ENCODE measurements at regions not wholly inside any gene's neighbourhood (a gene's known extent, or its start where the extent isn't known, plus 50 kb on each side); places are given as distances from the start of the nearest gene placed in this dataset.

DNA sequence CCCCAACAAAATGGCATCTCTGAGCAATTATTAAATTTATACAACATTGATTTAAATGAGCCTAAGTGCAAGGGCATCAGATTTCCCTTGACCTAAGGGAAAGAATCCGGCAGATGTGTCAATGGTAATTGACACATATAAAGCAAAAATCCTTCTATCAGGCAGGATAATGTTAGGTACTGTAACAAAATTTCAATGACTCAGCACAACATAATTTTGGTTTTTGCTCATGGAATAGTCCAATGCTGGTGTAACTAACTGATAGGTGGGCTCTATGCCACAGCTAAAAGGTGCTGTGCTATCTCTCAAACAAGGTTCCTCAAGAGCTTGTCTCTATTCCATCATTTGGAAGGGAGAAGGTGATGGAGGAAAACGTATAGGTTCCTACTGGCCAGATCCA is 68.3 kb upstream of the MEIS1 start:
- Histone ChIP-seq H3K9me3 (ENCODE audit: low read depth) (no peaks in the 10 kb centered on the region), H3K36me3 (replicated peaks; ENCODE audit: insufficient read depth, low read depth) (no peaks in the 10 kb centered on the region), H4K20me1 (ENCODE audit: insufficient read depth, poor library complexity, severe bottlenecking) (no peaks in the 10 kb centered on the region), H3K79me2 (no peaks in the 10 kb centered on the region), H3K4me1 (ENCODE audit: insufficient read depth) (no peaks in the 10 kb centered on the region), H3K27me3 (no peaks in the 10 kb centered on the region), H3K9me2 (replicated peaks; ENCODE audit: insufficient read depth) (no peaks in the 10 kb centered on the region), H3K4me2 (no peak overlapping the region), H3K4me3 (no peak overlapping the region), H2AFZ (no peak overlapping the region), H3K27ac (no peak overlapping the region)
- 84% methylated on average over 2 of the region's 2 CpGs for WGBS (ENCODE audit: low lambda C conversion rate, missing lambda C conversion rate)
- no peak for DNase-seq (ENCODE audit: low spot score)
- TF ChIP-seq EZH2phosphoT487 (IDR thresholded peaks at IDR 0.05; ENCODE audit: low read depth, severe bottlenecking, unreplicated experiment) (no peak), EZH2 (IDR thresholded peaks at IDR 0.05; ENCODE audit: borderline replicate concordance) (no peak)
- TF ChIP-seq, protein P1, sequence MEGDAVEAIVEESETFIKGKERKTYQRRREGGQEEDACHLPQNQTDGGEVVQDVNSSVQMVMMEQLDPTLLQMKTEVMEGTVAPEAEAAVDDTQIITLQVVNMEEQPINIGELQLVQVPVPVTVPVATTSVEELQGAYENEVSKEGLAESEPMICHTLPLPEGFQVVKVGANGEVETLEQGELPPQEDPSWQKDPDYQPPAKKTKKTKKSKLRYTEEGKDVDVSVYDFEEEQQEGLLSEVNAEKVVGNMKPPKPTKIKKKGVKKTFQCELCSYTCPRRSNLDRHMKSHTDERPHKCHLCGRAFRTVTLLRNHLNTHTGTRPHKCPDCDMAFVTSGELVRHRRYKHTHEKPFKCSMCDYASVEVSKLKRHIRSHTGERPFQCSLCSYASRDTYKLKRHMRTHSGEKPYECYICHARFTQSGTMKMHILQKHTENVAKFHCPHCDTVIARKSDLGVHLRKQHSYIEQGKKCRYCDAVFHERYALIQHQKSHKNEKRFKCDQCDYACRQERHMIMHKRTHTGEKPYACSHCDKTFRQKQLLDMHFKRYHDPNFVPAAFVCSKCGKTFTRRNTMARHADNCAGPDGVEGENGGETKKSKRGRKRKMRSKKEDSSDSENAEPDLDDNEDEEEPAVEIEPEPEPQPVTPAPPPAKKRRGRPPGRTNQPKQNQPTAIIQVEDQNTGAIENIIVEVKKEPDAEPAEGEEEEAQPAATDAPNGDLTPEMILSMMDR (IDR thresholded peaks at IDR 0.05; ENCODE audit: poor library complexity) = no peak

DNA sequence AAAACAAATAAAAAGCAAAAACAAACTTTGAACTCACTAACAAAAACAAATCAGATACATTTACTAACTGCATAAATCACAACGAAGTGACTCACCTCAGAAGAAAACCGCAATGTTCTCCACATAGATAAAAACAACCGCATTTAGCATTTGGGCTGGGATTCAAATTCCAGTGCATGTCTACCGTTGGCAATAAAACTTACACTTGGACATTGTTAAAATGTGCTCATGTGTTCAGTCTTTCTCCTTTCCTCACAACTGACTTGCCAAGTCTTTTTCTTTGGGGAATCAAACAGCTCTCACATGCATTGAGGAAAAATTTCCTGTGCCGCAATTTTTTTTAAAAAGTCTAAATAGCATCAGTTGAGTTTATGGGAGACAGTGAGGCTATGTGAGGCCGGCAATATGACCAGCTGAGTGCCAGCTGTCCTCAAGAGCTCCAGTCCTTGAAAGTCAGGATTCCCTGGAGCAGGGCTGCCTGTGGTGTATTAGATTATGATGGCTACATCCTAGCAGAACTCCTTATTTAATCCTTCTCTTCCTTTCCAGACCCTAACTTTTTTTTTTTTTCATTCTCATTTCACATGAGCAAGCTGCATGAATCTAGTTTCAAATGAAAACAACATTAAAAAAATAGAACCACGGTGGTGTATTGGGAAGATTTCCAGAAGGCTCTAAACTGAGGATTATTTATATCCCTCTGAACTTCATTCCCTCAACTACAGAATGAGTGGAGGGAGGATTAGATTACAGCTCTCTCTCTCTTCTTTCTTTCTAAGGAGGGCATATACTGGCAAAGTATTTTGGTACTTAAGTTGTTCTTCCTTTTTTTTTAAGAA is 70.2 kb upstream of the MEIS1 start:
- no peaks in the 10 kb centered on the region for H3K79me2 ChIP-seq
- H2AFZ ChIP-seq = no peak overlapping the region
- H3K36me3 ChIP-seq (replicated peaks; ENCODE audit: insufficient read depth, low read depth) = no peaks in the 10 kb centered on the region
- H4K20me1 ChIP-seq (ENCODE audit: insufficient read depth, poor library complexity, severe bottlenecking) = no peaks in the 10 kb centered on the region
- H3K4me3 ChIP-seq = no peak overlapping the region
- H3K4me2 ChIP-seq = no peak overlapping the region
- no peaks in the 10 kb centered on the region for H3K27me3 ChIP-seq
- peak; percentile 6 for DNase-seq (ENCODE audit: low spot score)
- 54% methylated on average over 7 of the region's 7 CpGs for WGBS (ENCODE audit: low lambda C conversion rate, missing lambda C conversion rate)
- no peaks in the 10 kb centered on the region for H3K4me1 ChIP-seq (ENCODE audit: insufficient read depth)
- H3K9me2 ChIP-seq (replicated peaks; ENCODE audit: insufficient read depth) = no peaks in the 10 kb centered on the region
- TF ChIP-seq, protein P1 (IDR thresholded peaks at IDR 0.05; ENCODE audit: poor library complexity) = no peak
- TF ChIP-seq EZH2phosphoT487 (IDR thresholded peaks at IDR 0.05; ENCODE audit: low read depth, severe bottlenecking, unreplicated experiment) (no peak), EZH2 (IDR thresholded peaks at IDR 0.05; ENCODE audit: borderline replicate concordance) (no peak)
- no peak overlapping the region for H3K27ac ChIP-seq
- no peaks in the 10 kb centered on the region for H3K9me3 ChIP-seq (ENCODE audit: low read depth)

DNA sequence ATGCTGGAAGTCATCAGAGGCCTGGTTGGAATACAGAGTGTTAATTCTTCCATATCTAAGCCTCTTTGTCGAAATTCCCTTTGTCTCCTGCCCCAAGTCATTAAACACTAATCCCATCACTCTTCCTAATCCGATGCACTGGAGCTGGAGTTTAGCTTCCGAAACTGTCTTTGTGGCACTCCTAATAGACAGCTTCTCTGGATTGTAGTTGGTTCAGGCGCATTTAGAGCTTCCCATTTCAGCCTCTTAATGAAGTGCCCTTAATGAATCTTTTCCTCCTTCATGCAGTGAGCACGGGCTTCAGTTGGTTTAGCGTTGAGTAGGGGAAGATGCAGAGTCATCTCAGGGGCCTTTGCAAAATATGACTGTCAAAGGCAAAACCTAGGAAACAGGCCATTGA is 72.2 kb upstream of the MEIS1 start:
- no peak for TF ChIP-seq EZH2phosphoT487 (IDR thresholded peaks at IDR 0.05; ENCODE audit: low read depth, severe bottlenecking, unreplicated experiment)
- TF ChIP-seq, protein P1 (IDR thresholded peaks at IDR 0.05; ENCODE audit: poor library complexity) = no peak
- TF ChIP-seq EZH2 (IDR thresholded peaks at IDR 0.05; ENCODE audit: borderline replicate concordance) = no peak
- Histone ChIP-seq H3K27me3 (no peaks in the 10 kb centered on the region), H3K4me3 (no peak overlapping the region)

More for the DNA sequence above, 72.2 kb upstream of the MEIS1 start:
- H3K9me3 ChIP-seq (ENCODE audit: low read depth) = no peaks in the 10 kb centered on the region
- no peak overlapping the region for H2AFZ ChIP-seq
- no peaks in the 10 kb centered on the region for H3K9me2 ChIP-seq (replicated peaks; ENCODE audit: insufficient read depth)
- H3K4me2 ChIP-seq = no peak overlapping the region
- H3K79me2 ChIP-seq = no peaks in the 10 kb centered on the region
- H3K36me3 ChIP-seq (replicated peaks; ENCODE audit: insufficient read depth, low read depth) = no peaks in the 10 kb centered on the region
- WGBS (ENCODE audit: low lambda C conversion rate, missing lambda C conversion rate) = 68% methylated on average over 6 of the region's 6 CpGs
- no peak for DNase-seq (ENCODE audit: low spot score)
- H3K27ac ChIP-seq = no peak overlapping the region
- no peaks in the 10 kb centered on the region for H3K4me1 ChIP-seq (ENCODE audit: insufficient read depth)
- H4K20me1 ChIP-seq (ENCODE audit: insufficient read depth, poor library complexity, severe bottlenecking) = no peaks in the 10 kb centered on the region
